Gastroesophageal sphincter (tissue), 3 donors: ENCODE measurements at regions not wholly inside any gene's neighbourhood (a gene's known extent, or its start where the extent isn't known, plus 50 kb on each side); places are given as distances from the start of the nearest gene placed in this dataset.

Experiments used
- POLR2A ChIP-seq, 2 donors: fragments of 450-650 bp; IDR thresholded peaks; one replicate each; pipeline ENCODE4 v1.6.1; 2017; ENCODE audit warnings: antibody characterized with exemption in 2 of 2, mild to moderate bottlenecking in 2 of 2, moderate library complexity in 1 of 2
- TF ChIP-seq, protein P1 (sequence below), 4 experiments: fragments of 200-600 bp in 2 of 4; fragments of 450-650 bp in 2 of 4; sonication (generic) in 1 of 4; IDR thresholded peaks; one replicate each; pipeline ENCODE4 v1.5.1; 2017 to 2019; ENCODE audit warnings: antibody characterized with exemption in 4 of 4, mild to moderate bottlenecking in 2 of 4, moderate library complexity in 2 of 4

DNA sequence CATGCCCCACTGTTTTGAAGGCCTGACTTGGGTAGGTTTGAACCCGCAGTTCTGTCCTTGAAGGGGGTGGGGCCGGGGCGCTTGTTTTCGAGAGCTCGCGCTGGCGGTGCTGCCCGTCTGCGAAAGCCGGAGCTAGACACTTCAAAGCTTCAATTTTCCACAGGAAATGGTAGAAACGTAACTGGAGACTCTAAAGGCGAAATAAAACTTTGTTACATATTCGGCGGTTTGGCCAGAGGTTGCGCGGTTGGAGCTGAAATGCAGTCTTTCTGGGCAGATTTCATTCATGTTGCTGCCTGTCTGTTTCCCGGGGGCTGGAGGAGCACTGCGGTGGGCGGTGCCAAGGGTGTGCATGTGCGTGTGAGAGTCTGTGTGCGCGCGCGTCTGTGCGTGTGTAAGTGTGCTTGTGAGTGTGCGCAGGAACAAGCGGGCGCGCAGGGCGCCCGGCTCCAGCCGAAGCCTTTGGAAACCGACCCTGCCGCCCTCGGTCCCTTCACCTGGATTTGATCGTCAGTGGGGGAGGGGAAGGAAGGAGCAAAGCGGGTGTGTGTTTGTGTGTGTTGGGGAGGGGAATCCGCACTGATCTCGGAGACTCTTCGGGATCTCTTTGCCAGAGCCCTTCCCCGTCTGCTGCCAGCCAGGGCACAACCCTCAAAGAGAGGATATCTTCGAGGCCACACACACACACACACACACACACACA lies 227.7 kb upstream of the CRY1 start:
- TF ChIP-seq POLR2A (IDR thresholded peaks at IDR 0.05) = no peak
- TF ChIP-seq, protein P1, sequence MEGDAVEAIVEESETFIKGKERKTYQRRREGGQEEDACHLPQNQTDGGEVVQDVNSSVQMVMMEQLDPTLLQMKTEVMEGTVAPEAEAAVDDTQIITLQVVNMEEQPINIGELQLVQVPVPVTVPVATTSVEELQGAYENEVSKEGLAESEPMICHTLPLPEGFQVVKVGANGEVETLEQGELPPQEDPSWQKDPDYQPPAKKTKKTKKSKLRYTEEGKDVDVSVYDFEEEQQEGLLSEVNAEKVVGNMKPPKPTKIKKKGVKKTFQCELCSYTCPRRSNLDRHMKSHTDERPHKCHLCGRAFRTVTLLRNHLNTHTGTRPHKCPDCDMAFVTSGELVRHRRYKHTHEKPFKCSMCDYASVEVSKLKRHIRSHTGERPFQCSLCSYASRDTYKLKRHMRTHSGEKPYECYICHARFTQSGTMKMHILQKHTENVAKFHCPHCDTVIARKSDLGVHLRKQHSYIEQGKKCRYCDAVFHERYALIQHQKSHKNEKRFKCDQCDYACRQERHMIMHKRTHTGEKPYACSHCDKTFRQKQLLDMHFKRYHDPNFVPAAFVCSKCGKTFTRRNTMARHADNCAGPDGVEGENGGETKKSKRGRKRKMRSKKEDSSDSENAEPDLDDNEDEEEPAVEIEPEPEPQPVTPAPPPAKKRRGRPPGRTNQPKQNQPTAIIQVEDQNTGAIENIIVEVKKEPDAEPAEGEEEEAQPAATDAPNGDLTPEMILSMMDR (IDR thresholded peaks at IDR 0.05) = no peak
